ENCODE measurements at regions not wholly inside any gene's neighbourhood (a gene's known extent, or its start where the extent isn't known, plus 50 kb on each side); places are given as distances from the start of the nearest gene placed in this dataset.
A peak's percentile ranks its signal among the peaks of the same experiment; 100 is the strongest.

GRCh38 chr5:119902593-119902992 is 273.2 kb downstream of the FAM170A start:
- TF ChIP-seq CTCF (conservative IDR thresholded peaks at IDR 0.05; ENCODE audit: low read depth, low read length), result no peak
- no peak for DNase-seq (ENCODE audit: low read depth)

GRCh38 chr5:119913425-119913824 is 284.1 kb downstream of the FAM170A start:
- H3K4me3 ChIP-seq (ENCODE audit: low read depth, low read length), result no peak overlapping the region
- DNase-seq (ENCODE audit: low read depth), result no peak
- TF ChIP-seq CTCF (conservative IDR thresholded peaks at IDR 0.05; ENCODE audit: low read depth, low read length), result no peak

More at GRCh38 chr5:119902593-119902992, 273.2 kb downstream of the FAM170A start:
- H3K4me3 ChIP-seq (ENCODE audit: low read depth, low read length), result no peak overlapping the region

- H3K4me3 ChIP-seq (ENCODE audit: low read depth, low read length), result no peak overlapping the region
- no peak for DNase-seq (ENCODE audit: low read depth)
- no peak for TF ChIP-seq CTCF (conservative IDR thresholded peaks at IDR 0.05; ENCODE audit: low read depth, low read length)
Measured at GRCh38 chr5:119919279-119919678, 289.9 kb downstream of the FAM170A start.

GRCh38 chr5:119926301-119926700 is 296.9 kb downstream of the FAM170A start:
- DNase-seq (ENCODE audit: low read depth), result no peak
- TF ChIP-seq CTCF (conservative IDR thresholded peaks at IDR 0.05; ENCODE audit: low read depth, low read length), result no peak
- no peak overlapping the region for H3K4me3 ChIP-seq (ENCODE audit: low read depth, low read length)

- no peak for TF ChIP-seq CTCF (conservative IDR thresholded peaks at IDR 0.05; ENCODE audit: low read depth, low read length)
- H3K4me3 ChIP-seq (ENCODE audit: low read depth, low read length), result no peak overlapping the region
- no peak for DNase-seq (ENCODE audit: low read depth)
Measured at GRCh38 chr5:119928974-119929373, 299.6 kb downstream of the FAM170A start.

- H3K4me3 ChIP-seq (ENCODE audit: low read depth, low read length), result no peak overlapping the region
- TF ChIP-seq CTCF (conservative IDR thresholded peaks at IDR 0.05; ENCODE audit: low read depth, low read length), result no peak
- no peak for DNase-seq (ENCODE audit: low read depth)
Measured at GRCh38 chr5:119930490-119930889, 301.1 kb downstream of the FAM170A start.

GRCh38 chr5:119943148-119943547 is 313.8 kb downstream of the FAM170A start:
- peak; percentile 37 for TF ChIP-seq CTCF (conservative IDR thresholded peaks at IDR 0.05; ENCODE audit: low read depth, low read length)
- H3K4me3 ChIP-seq (ENCODE audit: low read depth, low read length), result no peak overlapping the region
- DNase-seq (ENCODE audit: low read depth), result peak; percentile 69
